ENCODE measurements at regions not wholly inside any gene's neighbourhood (a gene's known extent, or its start where the extent isn't known, plus 50 kb on each side); places are given as distances from the start of the nearest gene placed in this dataset.

DNA sequence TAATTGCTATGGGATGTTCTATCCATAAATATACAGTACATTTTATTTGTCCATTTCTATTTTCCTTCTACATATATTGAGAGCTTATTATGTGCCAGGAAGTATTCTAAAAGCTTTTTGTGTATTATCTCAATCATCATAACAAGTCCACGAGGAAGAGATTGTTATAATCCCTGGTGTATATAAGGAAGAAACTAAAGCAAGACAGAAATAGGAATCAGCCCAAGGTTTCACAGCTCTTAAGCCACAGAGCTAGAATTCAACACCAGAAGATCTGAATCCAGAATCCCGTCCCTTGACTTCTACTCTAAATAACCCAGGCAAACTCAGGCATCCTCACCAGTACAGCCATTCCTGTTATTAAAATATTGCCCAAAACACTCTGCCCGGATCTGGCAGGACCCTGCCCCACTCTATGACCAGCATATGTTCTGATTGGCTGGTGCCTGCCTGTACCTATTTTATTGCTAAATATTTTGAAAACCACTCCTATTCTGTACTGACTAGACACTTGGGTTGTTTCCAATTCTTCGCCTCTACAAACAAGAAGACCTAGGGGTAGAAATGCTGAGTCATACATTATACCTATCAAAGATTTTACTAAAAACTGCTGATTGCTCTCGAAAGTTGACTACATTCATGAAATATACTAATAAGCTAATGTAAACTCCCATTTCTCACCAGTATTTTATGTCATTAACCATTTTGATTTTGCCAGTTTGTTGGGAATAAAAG, 297.4 kb downstream of the ENC1 start:
- H3K4me3 ChIP-seq: no peak overlapping the region
- 59 to 100% (median 85%) methylated on average over 1 to 5 of the region's 5 CpGs for WGBS, 10 experiments
- in situ Hi-C loops (cut with MboI; ENCODE audit: low pct_unique_long_range_greater_than_20kb in 2 of 9, low sequenced_read_pairs in 9 of 9, unreplicated experiment in 9 of 9): no loop called here
- no peaks in the 10 kb centered on the region for H3K4me1 ChIP-seq (replicated peaks in 1 of 2)
- no peak for ATAC-seq (replicated peaks in 6 of 8)
- no peak overlapping the region for H3K27ac ChIP-seq

DNA sequence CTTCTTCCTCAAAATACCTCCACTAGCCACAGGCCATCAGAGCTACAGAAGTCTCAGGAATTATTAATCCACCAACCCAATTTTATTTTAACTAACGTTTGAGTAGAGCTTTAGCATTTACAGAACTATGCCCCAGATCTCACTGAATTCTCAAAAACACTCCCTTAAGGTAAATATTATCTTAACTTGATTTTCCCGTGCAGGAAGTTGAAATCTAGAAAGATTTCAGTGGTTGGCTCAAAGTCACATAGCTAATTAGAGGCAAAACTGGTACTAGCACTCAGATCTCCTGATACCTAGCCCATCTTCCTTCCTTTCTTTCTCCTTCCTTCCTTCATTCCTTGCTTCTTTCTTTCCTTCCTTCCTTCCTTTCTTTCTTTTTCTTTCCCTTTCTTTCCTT, 298.3 kb downstream of the ENC1 start:
- Histone ChIP-seq H3K4me3 (no peak overlapping the region), H3K4me1 (replicated peaks in 1 of 2) (peaks cover 4% of the 10 kb centered on the region in 2 donors), H3K27ac (no peak overlapping the region)
- in situ Hi-C loops (cut with MboI; ENCODE audit: low pct_unique_long_range_greater_than_20kb in 2 of 9, low sequenced_read_pairs in 9 of 9, unreplicated experiment in 9 of 9): no loop called here
- WGBS, 10 experiments: 44 to 96% (median 83%) methylated on average over 1 to 2 of the region's 2 CpGs; no CpG with 5 or more reads in 1 of the 10 experiments
- ATAC-seq (replicated peaks in 6 of 8): no peak

DNA sequence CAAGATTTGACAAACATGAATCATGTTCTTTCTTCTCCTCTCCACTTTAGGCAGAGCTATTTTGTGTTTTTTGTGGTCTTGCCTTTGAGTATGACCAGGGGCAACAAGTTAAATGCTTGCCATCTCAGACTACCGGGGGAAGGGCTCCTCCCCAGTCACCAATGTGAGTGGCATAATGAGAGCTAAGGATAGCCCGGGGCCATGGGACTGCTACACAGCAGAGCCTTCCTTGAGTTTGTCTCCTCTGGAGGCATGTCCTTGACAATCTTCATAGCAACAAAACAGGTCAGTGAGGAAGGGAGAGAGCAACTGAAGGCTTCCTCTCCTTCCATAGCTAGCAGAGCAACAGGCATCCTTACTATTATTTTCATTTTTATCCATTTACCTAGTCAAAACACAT, 299.3 kb downstream of the ENC1 start:
- H3K4me3 ChIP-seq: no peak overlapping the region
- ATAC-seq (replicated peaks in 6 of 8): no peak
- in situ Hi-C loops (cut with MboI; ENCODE audit: low pct_unique_long_range_greater_than_20kb in 2 of 9, low sequenced_read_pairs in 9 of 9, unreplicated experiment in 9 of 9): no loop called here
- 50 to 91% (median 77%) methylated on average over 1 to 2 of the region's 2 CpGs; no CpG with 5 or more reads in 6 of the 10 experiments for WGBS, 10 experiments
- H3K27ac ChIP-seq: no peak overlapping the region
- H3K4me1 ChIP-seq (replicated peaks in 1 of 2): peaks cover 6 to 8% of the 10 kb centered on the region in 2 donors

DNA sequence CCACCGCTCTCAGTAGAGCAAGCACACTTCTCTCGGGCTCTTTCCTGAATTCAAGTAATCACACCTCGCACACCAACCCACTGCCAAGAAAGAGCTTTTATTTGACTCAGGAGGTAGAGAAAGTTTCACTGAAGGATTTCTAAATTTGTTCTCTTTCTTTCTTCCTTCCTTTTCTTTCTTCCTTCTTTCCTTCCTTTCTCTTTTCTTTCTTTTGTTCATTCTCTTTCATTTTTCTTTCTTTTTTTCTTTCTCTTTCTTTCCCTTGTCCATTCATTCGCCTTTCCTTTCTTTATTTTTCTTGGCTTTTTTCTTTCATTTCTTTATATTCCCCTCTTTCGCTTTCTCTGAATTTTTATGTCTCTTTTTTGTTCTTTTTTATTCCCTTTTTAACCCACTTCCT, 300.1 kb downstream of the ENC1 start:
- ATAC-seq (replicated peaks in 6 of 8): no peak
- Histone ChIP-seq H3K4me1 (replicated peaks in 1 of 2) (peaks cover 6 to 8% of the 10 kb centered on the region in 2 donors), H3K4me3 (no peak overlapping the region), H3K27ac (no peak overlapping the region)
- in situ Hi-C loops (cut with MboI; ENCODE audit: low pct_unique_long_range_greater_than_20kb in 2 of 9, low sequenced_read_pairs in 9 of 9, unreplicated experiment in 9 of 9): no loop called here
- WGBS, 10 experiments: 78 to 100% (median 96%) methylated on average over 2 to 5 of the region's 5 CpGs; no CpG with 5 or more reads in 1 of the 10 experiments

DNA sequence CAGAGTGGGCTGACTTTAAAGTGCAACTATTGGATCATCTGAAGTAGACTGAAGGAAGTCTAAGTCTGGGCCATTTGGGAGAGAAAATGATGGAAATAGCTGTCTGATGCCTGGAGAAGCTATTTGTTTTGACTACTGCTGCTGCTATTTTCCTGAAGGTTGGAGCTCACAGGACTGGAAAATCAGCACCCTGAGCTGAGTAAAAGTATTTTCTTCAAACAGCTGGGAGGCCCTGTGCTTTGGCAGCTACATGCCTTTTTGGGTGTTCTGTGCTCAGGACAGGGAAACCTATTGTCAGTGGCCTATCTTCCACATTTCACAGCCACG, 302.6 kb downstream of the ENC1 start:
- H3K27ac ChIP-seq: no peak overlapping the region
- 75 to 100% (median 88%) methylated on average over 1 of the region's 1 CpG; no CpG with 5 or more reads in 4 of the 10 experiments for WGBS, 10 experiments
- no peak overlapping the region for H3K4me3 ChIP-seq
- peaks cover 14 to 24% of the 10 kb centered on the region in 2 donors for H3K4me1 ChIP-seq (replicated peaks in 1 of 2)
- no peak for ATAC-seq (replicated peaks in 6 of 8)
- in situ Hi-C loops (cut with MboI; ENCODE audit: low pct_unique_long_range_greater_than_20kb in 2 of 9, low sequenced_read_pairs in 9 of 9, unreplicated experiment in 9 of 9): no loop called here

DNA sequence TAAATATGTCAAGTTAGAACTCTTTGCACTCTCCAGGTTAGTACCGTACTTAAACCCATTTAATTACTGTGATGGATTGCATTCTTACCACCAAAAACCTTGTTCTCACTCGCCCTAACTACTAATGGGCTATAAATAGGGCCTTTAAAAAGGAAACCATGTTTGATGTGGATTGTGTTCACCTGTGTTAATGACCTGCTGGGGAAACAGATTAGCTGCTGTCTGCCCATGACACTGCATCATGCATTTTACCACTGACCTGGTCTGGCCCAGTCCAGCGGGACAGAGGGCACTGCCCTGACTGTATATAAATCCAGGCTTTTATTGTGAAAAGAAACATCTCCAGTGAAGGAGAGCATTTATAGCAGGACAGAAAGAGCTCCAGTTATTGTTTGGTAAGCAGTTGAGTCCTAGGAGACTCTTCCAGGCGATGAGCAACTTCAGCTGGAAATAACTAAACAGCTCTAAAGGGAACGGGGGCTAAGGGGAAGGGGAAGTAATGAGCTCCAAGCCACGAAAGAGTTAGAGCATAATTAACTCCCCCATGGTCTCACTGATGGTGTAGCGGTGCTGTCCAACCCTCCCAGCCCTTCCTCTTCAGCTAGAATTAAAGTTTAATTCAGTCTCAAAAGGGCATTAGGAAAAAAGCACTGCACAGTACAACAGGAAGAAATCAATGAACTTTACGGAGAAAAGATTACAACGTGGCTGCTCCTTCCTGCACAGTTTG, 303.1 kb downstream of the ENC1 start:
- WGBS, 10 experiments: 36 to 94% (median 70%) methylated on average over 1 to 8 of the region's 9 CpGs
- Histone ChIP-seq H3K4me3 (no peak overlapping the region), H3K4me1 (replicated peaks in 1 of 2) (peaks cover 17 to 30% of the 10 kb centered on the region in 2 donors), H3K27ac (no peak overlapping the region)
- in situ Hi-C loops (cut with MboI; ENCODE audit: low pct_unique_long_range_greater_than_20kb in 2 of 9, low sequenced_read_pairs in 9 of 9, unreplicated experiment in 9 of 9): no loop called here
- ATAC-seq (replicated peaks in 6 of 8): peak in 4 of 8 experiments; percentile 24 to 44 (median 31)

DNA sequence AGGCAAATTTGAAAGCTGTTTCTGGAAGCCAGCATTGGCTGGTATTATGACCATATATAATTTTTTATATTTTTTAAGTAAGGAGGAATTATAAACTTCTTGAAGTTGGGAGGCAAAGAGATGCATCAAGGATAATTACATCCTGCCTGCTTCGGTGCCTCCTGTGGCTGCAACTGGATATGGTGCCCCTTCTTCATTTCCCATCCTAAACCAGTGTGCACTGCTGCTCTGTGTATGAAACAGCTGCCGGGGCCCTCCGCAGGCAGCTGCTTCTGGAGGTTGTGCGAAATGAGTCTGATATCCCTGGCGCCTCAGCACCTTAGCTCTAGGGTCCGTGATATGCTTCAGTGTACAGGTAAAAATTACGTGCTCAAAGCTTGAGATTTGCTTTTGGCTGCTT, 304.2 kb downstream of the ENC1 start:
- ATAC-seq (replicated peaks in 6 of 8): peak in 5 of 8 experiments; percentile 38 to 68 (median 50)
- Histone ChIP-seq H3K4me3 (no peak overlapping the region), H3K4me1 (replicated peaks in 1 of 2) (peaks cover 17 to 37% of the 10 kb centered on the region in 2 donors), H3K27ac (no peak overlapping the region)
- WGBS, 10 experiments: 75 to 100% (median 87%) methylated on average over 1 to 3 of the region's 7 CpGs; no CpG with 5 or more reads in 3 of the 10 experiments
- in situ Hi-C loops (cut with MboI; ENCODE audit: low pct_unique_long_range_greater_than_20kb in 2 of 9, low sequenced_read_pairs in 9 of 9, unreplicated experiment in 9 of 9): no loop called here

DNA sequence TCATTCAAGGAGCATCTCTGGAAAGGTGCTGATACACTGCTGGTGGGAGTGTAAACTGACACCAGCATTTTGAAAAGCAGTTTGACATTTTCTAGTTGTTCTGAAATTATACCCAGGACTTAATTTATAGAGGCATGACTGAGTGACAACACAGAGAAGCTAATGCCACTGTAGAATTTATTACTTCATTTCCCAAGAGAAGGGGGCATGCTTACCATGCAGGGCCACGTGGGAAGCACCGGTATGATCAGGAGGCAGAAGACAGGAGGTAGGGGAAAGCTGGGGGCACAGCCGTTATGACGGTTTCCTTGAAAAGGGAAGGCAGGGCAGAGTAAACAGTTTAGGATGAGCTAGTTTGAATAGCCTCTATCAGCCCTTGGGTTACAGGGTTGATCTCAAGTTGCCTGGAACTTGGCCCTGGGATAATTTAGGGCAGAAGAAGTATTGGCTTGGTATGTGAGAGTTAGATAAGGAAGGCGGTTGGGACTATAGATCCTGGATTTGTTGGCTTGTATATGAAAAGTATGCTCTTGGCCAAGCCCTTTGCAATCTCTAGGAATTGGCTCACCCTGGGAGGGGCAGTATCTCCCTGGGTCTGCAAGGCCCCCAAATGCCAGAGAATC, 305.7 kb downstream of the ENC1 start:
- H3K4me1 ChIP-seq (replicated peaks in 1 of 2): peaks cover 17 to 37% of the 10 kb centered on the region in 2 donors
- in situ Hi-C loops (cut with MboI; ENCODE audit: low pct_unique_long_range_greater_than_20kb in 2 of 9, low sequenced_read_pairs in 9 of 9, unreplicated experiment in 9 of 9): no loop called here
- ATAC-seq (replicated peaks in 6 of 8): peak in 4 of 8 experiments; percentile 18 to 46 (median 31)
- WGBS, 10 experiments: 33 to 100% (median 65%) methylated on average over 1 to 5 of the region's 5 CpGs; no CpG with 5 or more reads in 2 of the 10 experiments
- H3K27ac ChIP-seq: no peak overlapping the region
- no peak overlapping the region for H3K4me3 ChIP-seq

DNA sequence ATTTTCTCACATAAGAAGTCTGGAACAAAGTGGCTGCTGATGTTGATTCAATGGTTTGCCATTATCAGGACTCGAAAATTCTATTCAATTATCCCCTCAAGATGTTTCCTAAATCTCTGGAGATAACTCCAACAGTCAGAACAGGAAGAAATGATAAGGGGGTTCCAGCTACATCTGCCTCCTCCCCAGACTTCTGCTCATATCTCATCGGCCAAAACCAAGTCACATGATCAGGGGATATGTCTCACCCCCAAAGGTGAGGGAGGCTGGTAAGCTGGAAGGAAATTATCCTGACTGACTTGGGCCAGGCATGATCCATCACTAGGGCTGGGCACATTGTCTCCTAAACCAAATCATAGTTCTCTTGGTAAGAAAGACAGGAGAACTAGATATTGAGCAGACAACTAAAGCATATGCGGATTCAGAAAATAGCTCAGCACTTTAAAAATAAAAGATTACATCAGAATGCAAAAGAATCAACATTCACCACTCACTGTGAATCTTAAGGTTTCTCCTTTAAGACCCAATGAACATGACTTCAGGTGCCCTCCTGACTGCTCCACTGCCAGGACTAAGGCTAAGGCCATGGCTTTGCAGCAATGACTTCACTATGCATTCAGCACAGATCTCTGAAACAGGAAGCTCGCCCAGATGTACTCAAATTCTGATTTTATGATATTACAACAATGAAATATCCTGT, 306.3 kb downstream of the ENC1 start:
- H3K4me3 ChIP-seq: no peak overlapping the region
- no peak overlapping the region for H3K27ac ChIP-seq
- peak in 5 of 8 experiments; percentile 16 to 37 (median 36) for ATAC-seq (replicated peaks in 6 of 8)
- 45 to 100% (median 93%) methylated on average over 1 to 3 of the region's 4 CpGs; no CpG with 5 or more reads in 2 of the 10 experiments for WGBS, 10 experiments
- in situ Hi-C loops (cut with MboI; ENCODE audit: low pct_unique_long_range_greater_than_20kb in 2 of 9, low sequenced_read_pairs in 9 of 9, unreplicated experiment in 9 of 9): no loop called here
- peaks cover 17 to 37% of the 10 kb centered on the region in 2 donors for H3K4me1 ChIP-seq (replicated peaks in 1 of 2)

DNA sequence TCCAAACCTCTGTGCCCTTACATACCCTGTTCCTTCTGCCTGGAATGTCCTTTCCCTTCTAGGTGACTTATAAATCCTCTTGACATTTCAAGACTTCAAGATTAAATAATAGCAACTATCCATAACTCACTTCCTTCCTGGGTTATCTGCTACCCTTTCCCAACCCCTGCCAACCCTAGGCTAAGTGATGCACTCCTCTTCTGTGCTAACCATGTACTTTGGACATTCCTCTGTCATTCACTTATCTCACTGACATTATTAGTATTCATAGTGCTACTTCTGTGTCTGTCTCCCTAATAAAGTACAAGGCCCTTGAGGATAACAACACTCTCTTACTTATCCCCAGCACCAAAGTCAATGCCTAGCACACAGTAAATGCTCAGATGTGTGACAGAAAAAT, 307.1 kb downstream of the ENC1 start:
- H3K4me1 ChIP-seq (replicated peaks in 1 of 2): peaks cover 17 to 37% of the 10 kb centered on the region in 2 donors
- ATAC-seq (replicated peaks in 6 of 8): no peak
- in situ Hi-C loops (cut with MboI; ENCODE audit: low pct_unique_long_range_greater_than_20kb in 2 of 9, low sequenced_read_pairs in 9 of 9, unreplicated experiment in 9 of 9): no loop called here
- H3K27ac ChIP-seq: no peak overlapping the region
- H3K4me3 ChIP-seq: no peak overlapping the region

DNA sequence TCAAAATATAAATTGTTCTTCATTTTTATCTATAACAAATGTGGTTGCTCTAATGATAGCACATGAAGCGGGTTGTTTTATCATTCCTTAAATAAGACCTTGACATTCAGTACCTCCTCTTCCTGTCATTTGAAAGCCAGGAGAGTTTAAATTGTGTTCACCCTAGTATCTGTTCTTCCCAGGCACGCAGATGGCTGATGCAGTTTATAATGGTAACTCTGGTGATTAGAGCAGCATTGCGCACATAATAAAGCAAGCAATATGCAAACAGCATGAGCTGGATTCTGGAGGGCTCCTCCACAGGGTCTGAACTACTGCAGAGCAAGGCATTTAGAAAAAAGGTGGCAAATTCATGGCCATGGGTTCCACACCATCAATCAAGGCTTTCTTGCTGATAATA, 307.8 kb downstream of the ENC1 start:
- H3K27ac ChIP-seq: peak overlapping the region in 1 of 2 donors; percentile 17
- ATAC-seq (replicated peaks in 6 of 8): peak in 5 of 8 experiments; percentile 61 to 84 (median 70)
- 0 to 94% (median 64%) methylated on average over 1 to 3 of the region's 3 CpGs for WGBS, 10 experiments
- in situ Hi-C loops (cut with MboI; ENCODE audit: low pct_unique_long_range_greater_than_20kb in 2 of 9, low sequenced_read_pairs in 9 of 9, unreplicated experiment in 9 of 9): no loop called here
- H3K4me1 ChIP-seq (replicated peaks in 1 of 2): peaks cover 17 to 37% of the 10 kb centered on the region in 2 donors
- H3K4me3 ChIP-seq: no peak overlapping the region

DNA sequence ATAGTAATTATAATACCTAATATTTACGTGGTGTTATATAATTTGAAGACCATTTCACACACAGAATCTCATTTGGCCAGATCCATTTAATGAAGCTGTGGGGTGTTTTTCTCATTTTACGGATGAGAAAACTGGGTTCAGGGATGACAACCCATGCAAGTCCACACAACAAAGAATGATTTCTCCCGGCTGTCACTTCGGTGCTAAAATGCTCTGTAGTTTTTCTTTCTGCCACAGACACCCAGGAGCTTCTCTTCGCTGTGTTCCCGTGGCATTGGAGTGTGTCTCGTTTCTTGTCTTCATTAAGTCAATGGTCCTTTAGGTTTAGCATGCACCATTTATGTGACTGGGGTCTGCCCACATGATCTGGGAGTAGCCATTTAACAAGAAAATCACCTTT, 308.5 kb downstream of the ENC1 start:
- H3K4me1 ChIP-seq (replicated peaks in 1 of 2): peaks cover 17 to 37% of the 10 kb centered on the region in 2 donors
- in situ Hi-C loops (cut with MboI; ENCODE audit: low pct_unique_long_range_greater_than_20kb in 2 of 9, low sequenced_read_pairs in 9 of 9, unreplicated experiment in 9 of 9): no loop called here
- H3K27ac ChIP-seq: no peak overlapping the region
- no peak overlapping the region for H3K4me3 ChIP-seq
- no peak for ATAC-seq (replicated peaks in 6 of 8)
- WGBS, 10 experiments: 62 to 100% (median 85%) methylated on average over 1 to 7 of the region's 7 CpGs

DNA sequence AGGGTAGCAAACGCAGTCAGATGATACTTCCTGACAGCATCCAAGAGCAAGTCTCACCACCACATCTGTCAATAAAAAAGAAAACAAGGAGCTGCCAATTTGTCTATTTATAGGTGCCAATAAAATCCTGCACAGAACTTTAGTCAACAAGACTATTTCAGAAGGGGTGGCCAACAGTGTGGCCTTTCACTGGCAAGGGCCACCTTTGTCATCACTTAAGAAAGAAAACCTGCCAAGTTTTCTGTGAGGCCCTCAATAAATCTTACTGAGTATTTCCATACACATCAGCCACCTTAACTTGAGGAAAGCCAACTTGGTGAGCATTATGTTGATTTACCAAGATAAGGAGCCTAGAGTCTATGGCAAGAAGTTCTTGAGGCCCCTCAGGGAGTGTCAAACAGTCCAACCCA, 312.3 kb downstream of the ENC1 start:
- Histone ChIP-seq H3K27ac (no peak overlapping the region), H3K4me3 (no peak overlapping the region), H3K4me1 (replicated peaks in 1 of 2) (peaks cover 14 to 27% of the 10 kb centered on the region in 2 donors)
- 100% methylated on average over 1 of the region's 1 CpG; no CpG with 5 or more reads in 6 of the 10 experiments for WGBS, 10 experiments
- ATAC-seq (replicated peaks in 6 of 8): no peak
- in situ Hi-C loops (cut with MboI; ENCODE audit: low pct_unique_long_range_greater_than_20kb in 2 of 9, low sequenced_read_pairs in 9 of 9, unreplicated experiment in 9 of 9): no loop called here
